HG02884 (cell line): ENCODE measurements at regions not wholly inside any gene's neighbourhood (a gene's known extent, or its start where the extent isn't known, plus 50 kb on each side); places are given as distances from the start of the nearest gene placed in this dataset.
"Not testable (repeated sequence)": the region's sequence is repeated elsewhere in the genome, so short reads cannot be mapped to it uniquely, and the experiment has no call there.

Experiments
- ATAC-seq: cut with Tn5 transposase; IDR thresholded peaks from one replicate; pipeline ENCODE4 v1.9.1; 2021; ENCODE audit warnings: mild to moderate bottlenecking, moderate library complexity; ENCODE audit not compliant: unreplicated experiment

DNA sequence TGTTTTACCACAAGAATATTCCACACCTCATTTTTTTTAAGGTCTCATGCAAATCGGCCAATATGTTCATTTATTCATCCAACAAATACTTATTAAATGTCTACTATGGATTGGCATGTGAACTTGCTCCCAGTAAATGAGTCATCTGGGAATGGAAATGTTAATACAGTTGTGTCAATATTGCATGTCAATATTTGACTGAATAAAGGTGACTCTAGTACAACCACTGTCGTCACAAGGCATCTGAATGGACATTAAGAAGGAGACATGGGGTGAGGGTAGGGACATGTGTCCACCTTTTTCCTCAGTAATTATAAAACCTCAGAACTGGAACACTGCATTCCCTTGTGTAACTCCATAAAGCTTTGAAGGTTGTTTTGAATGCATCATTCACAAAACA is 365.4 kb downstream of the ADCYAP1 start:
- ATAC-seq = no peak

- ATAC-seq = no peak
Measured at GRCh38 chr18:1273469-1273868, 368.8 kb downstream of the ADCYAP1 start.

DNA sequence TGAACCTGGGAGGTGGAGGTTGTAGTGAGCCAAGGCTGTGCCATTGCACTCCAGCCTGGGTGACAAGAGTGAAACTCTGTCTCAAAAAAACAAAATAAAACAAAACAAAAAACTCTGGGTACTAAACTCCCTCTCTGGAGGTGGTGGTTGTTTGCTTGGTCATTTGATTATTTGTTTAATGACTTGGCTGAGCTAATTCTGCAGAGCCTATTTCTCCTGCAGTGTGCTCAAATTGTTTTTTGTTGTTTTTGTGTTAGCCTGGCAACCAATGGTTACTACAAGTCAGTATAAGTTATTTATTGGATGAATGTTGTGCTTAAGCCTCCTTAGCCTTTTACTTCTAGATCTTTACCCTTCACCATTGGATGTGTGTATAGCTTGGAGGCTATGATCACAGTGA is 387.5 kb downstream of the ADCYAP1 start:
- ATAC-seq = no peak

- no peak for ATAC-seq
Measured at GRCh38 chr18:1294229-1294628, 389.6 kb downstream of the ADCYAP1 start.

GRCh38 chr18:1296237-1296636 is 391.6 kb downstream of the ADCYAP1 start:
- ATAC-seq = no peak

- no peak for ATAC-seq
Measured at GRCh38 chr18:1302861-1303260, 398.2 kb downstream of the ADCYAP1 start.

DNA sequence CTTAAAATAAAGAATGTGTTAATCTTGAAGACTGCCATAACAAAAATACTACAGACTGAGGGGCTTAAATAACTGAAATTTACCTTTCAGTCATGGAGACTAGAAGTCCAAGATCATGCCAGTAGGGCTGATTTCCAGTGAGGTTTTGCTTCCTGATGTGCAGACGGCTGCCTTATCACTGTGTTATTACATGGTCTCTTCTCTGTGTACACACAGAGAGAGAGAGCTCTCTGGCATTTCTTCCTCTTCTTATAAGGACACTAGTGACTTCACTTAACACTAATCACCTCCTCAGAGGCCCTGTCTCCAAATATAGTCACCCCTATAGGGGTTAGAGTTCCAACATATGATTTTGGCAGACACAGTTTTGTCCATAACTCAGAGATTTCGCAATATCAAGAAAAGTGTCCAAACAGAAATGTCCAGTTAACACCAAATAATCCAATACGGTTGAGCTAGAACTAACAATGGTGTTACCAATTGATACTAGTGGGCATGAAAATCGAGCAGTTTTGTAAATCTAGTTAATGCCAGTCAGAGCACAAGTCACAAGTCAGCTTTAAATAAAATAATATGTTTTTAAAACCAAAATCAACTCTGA is 399.8 kb downstream of the ADCYAP1 start:
- no peak for ATAC-seq

- no peak for ATAC-seq
Measured at GRCh38 chr18:1306641-1307040, 402.0 kb downstream of the ADCYAP1 start.

- no peak for ATAC-seq
Measured at GRCh38 chr18:1308686-1309085, 404.0 kb downstream of the ADCYAP1 start.

DNA sequence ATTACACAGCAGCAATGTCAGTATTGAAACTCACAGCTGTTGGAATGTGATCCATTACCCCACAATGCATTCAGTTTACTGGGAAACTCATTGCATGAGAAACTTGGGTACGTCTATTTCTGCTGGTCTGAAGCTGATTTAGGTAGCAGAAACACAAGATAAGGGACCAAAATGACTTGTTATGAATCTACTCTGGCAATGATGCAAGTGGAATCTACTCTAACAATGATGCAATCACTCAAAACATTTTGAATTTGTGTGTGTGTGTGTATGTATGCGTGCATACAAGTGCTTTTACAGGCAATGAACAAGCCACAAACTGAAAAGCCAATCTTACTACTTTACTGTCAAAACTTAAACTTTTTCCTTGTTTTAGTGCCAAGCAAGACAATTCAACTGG is 406.7 kb downstream of the ADCYAP1 start:
- no peak for ATAC-seq

GRCh38 chr18:1335345-1335744 is 430.7 kb downstream of the ADCYAP1 start:
- not testable (repeated sequence) for ATAC-seq

GRCh38 chr18:1350931-1351450 is 446.3 kb downstream of the ADCYAP1 start:
- no peak for ATAC-seq

DNA sequence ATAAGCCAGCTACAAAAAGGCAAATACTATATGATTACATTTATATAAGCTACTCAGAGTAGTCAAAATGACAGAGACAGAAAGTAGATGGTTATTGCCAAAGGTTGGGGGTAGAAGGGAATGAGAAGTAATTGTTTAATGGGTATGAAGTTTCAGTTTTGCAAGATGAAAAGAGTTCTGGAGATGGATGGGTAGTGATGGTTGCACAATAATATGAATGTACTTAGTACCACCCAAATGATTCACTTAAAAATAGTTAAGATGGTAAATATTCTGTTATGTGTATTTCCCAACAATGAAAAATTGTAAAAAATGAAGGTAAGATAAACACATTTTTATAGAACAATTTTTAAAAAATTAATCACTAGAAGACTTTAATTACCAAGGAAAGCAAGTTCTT is 448.4 kb downstream of the ADCYAP1 start:
- ATAC-seq = no peak

GRCh38 chr18:1357724-1358123 is 453.1 kb downstream of the ADCYAP1 start:
- ATAC-seq = no peak

DNA sequence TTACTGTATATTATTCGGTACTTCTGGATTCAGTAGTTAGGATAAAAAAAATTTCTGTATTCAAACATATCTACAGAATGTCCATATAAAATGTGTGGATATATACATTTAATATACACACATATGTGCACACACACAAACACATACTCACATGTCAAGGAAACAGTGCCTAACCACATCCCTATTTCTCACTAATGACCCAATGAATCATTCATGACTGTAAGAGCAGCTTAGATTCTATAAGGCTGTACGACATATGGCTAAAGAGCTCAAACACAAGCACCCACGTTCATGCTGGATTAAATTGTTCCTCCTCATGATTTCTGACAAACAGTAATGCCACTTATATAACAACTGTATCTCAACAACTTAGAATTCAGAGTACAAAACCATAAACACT is 457.3 kb downstream of the ADCYAP1 start:
- ATAC-seq = no peak

GRCh38 chr18:1370552-1370951 is 465.9 kb downstream of the ADCYAP1 start:
- no peak for ATAC-seq

- no peak for ATAC-seq
Measured at GRCh38 chr18:1371724-1372123, 467.1 kb downstream of the ADCYAP1 start.

DNA sequence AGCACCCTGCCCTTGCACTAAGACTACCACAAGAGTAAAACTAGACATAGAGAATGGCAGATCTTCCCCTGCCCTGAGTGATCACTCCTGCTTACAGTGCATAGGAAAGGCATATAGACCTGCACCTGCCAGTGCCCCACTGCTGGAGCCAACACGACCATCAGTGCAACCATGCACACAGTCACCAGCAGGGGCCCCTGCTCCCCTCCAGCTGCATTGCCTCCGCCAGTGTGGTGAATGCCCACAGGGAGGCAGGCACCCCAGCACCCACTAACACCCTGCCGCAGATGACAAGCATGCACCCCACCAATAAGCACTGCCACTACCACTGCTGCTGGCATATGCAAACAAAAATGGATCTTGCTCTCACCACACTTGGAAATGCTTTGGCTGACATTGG is 478.8 kb downstream of the ADCYAP1 start:
- ATAC-seq = no peak

- ATAC-seq = not testable (repeated sequence)
Measured at GRCh38 chr18:1388468-1388867, 483.8 kb downstream of the ADCYAP1 start.

GRCh38 chr18:1392046-1392445 is 487.4 kb downstream of the ADCYAP1 start:
- ATAC-seq = no peak

DNA sequence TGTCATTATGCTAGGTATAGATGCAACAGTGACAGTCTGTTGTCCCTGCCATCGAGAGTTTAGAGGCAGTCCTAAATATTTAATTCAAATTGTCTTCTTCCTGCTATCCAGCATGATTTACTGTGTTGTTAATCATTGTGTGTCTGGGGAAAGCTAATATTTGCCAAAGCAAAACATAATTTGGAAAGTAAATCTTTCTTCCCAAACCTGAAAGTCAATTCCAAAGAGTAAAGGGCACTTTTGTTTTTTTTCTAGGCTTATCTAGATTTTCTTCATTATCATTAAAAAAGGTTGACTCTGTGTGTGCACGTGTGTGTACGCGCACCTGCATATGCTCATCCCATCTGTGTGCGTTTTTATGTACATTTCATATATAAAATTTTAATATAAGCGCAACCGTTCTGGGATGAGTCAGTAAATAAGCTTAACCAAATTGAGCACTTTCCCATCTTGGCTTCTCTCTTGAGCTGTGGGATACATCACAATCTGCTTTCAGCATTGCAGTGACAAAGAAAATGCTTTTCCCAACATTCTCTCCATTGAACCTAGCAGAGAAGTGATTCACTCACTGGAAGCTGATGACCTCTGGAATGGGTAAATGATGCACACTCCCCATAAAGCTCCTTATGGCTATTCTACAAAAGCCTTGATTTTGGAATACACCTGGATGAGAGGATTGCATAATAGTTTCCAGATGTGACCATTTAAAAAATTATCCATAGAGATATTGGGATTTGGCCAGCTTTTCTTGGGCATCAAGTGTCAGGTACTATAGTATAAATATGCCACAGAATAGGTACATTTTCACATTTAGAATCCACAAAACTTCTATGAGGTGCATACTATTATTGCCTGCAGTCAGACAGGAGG is 488.4 kb downstream of the ADCYAP1 start:
- no peak for ATAC-seq

- no peak for ATAC-seq
Measured at GRCh38 chr18:1393929-1394328, 489.3 kb downstream of the ADCYAP1 start.
